GM06990 (cell line): ENCODE measurements at regions not wholly inside any gene's neighbourhood (a gene's known extent, or its start where the extent isn't known, plus 50 kb on each side); places are given as distances from the start of the nearest gene placed in this dataset.

ENCODE experiments used
- DNase-seq: peaks from one replicate; pipeline ENCODE4 v3.0.0-alpha.2; 2011; ENCODE audit not compliant: insufficient read length; ENCODE audit errors: extremely low read depth
- H3K27me3 ChIP-seq: replicated peaks from 2 replicates; pipeline ENCODE4 v1.6.0; 2011; ENCODE audit warnings: low read length; ENCODE audit not compliant: control insufficient read depth, insufficient read depth
- H3K36me3 ChIP-seq: 2 replicates; pipeline ENCODE4 v1.5.1; 2011; ENCODE audit warnings: low read length; ENCODE audit not compliant: control insufficient read depth, insufficient read depth
- H3K4me3 ChIP-seq: replicated peaks from 2 replicates; pipeline ENCODE4 v1.5.1; 2011; ENCODE audit warnings: low read depth, mild to moderate bottlenecking, control low read depth, low read length
- TF ChIP-seq, protein P1 (sequence below): IDR thresholded peaks from 2 replicates; pipeline ENCODE4 v1.5.1; 2011; ENCODE audit warnings: low read length, control low read depth, mild to moderate bottlenecking, inconsistent platforms; ENCODE audit not compliant: insufficient read depth, poor library complexity, severe bottlenecking

GRCh38 chr3:69591164-69591736 is 148.0 kb upstream of the MITF start:
- TF ChIP-seq, protein P1, sequence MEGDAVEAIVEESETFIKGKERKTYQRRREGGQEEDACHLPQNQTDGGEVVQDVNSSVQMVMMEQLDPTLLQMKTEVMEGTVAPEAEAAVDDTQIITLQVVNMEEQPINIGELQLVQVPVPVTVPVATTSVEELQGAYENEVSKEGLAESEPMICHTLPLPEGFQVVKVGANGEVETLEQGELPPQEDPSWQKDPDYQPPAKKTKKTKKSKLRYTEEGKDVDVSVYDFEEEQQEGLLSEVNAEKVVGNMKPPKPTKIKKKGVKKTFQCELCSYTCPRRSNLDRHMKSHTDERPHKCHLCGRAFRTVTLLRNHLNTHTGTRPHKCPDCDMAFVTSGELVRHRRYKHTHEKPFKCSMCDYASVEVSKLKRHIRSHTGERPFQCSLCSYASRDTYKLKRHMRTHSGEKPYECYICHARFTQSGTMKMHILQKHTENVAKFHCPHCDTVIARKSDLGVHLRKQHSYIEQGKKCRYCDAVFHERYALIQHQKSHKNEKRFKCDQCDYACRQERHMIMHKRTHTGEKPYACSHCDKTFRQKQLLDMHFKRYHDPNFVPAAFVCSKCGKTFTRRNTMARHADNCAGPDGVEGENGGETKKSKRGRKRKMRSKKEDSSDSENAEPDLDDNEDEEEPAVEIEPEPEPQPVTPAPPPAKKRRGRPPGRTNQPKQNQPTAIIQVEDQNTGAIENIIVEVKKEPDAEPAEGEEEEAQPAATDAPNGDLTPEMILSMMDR = no peak

DNA sequence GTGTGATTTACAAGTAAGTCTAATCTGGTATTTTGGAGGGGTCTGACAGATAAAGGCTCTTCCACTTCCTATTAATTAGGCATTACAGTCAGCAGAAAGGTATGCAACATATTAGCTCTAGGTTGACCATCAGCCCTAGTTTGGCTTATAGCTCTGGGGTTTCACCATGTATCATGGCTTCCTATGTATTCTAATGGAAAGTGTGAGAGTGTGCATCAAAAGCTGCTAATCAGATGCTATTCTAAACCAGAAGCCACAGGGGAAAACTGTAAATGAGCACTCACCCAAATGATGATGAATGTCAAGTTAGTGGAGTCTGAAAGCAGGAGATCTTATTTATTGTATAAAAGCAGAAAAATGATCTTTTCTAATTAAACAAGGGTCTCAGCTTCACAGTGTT is 149.2 kb upstream of the MITF start:
- TF ChIP-seq, protein P1 = no peak
- H3K4me3 ChIP-seq = no peak overlapping the region
- H3K36me3 ChIP-seq = no peaks in the 10 kb centered on the region
- DNase-seq = no peak
- H3K27me3 ChIP-seq = no peaks in the 10 kb centered on the region

More at GRCh38 chr3:69591164-69591736, 148.0 kb upstream of the MITF start:
- DNase-seq = no peak
- Histone ChIP-seq H3K27me3 (no peaks in the 10 kb centered on the region), H3K36me3 (no peaks in the 10 kb centered on the region), H3K4me3 (no peak overlapping the region)

- no peaks in the 10 kb centered on the region for H3K27me3 ChIP-seq
- H3K36me3 ChIP-seq = no peaks in the 10 kb centered on the region
- H3K4me3 ChIP-seq = no peak overlapping the region
- TF ChIP-seq, protein P1 = no peak
- no peak for DNase-seq
Observed at GRCh38 chr3:69588170-69588569, 151.1 kb upstream of the MITF start.

DNA sequence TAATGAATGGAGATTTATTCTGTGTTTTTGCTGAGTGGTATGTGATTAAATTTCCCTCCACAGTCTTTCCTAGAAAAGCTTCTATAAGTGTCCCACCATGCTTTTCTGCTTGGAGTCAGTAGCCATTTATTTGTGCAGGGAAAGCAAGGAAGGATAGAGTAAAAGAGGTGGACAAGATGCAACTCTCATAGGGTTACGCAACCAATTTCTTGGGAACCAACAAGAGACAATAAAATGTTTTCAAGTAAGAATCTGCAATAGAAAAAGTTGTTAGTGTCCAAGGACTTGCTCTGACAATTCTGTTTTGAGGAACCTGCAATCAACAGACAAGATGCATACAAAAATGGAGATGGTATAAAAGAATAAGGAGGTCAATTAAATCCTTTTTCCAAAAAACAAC is 153.8 kb upstream of the MITF start:
- Histone ChIP-seq H3K4me3 (no peak overlapping the region), H3K36me3 (no peaks in the 10 kb centered on the region), H3K27me3 (no peaks in the 10 kb centered on the region; the same call in none of the 2 replicates)
- TF ChIP-seq, protein P1 = no peak
- DNase-seq = no peak

DNA sequence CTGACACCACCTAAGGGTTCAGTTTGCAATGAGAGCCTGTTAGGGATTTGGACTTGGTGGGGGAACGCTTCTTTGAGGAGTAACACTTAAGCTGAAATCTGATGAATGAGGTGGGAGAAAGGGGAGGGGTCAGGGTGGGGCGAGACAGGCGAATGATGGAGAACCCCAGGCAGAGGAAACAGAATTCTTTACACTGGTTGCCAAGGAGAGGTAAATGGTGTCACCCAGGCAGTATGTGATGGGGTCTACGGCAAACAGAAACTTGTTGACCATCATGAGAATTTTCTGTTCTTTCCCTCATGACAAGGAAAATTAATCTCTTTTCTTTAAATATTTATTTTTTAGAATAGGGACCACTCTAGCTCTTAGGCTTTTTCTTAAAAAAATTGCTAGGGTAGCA is 157.2 kb upstream of the MITF start:
- H3K36me3 ChIP-seq = no peaks in the 10 kb centered on the region
- no peak for DNase-seq
- no peak overlapping the region for H3K4me3 ChIP-seq
- TF ChIP-seq, protein P1 = no peak
- no peaks in the 10 kb centered on the region; the same call in none of the 2 replicates for H3K27me3 ChIP-seq
